NB4 (cell line): ENCODE measurements at regions not wholly inside any gene's neighbourhood (a gene's known extent, or its start where the extent isn't known, plus 50 kb on each side); places are given as distances from the start of the nearest gene placed in this dataset.

ENCODE experiments used
- DNase-seq: peaks from one replicate; pipeline ENCODE4 v3.0.0; 2010; ENCODE audit warnings: low read depth
- H3K4me3 ChIP-seq: one replicate; pipeline ENCODE4 v1.5.1; 2011; ENCODE audit warnings: mild to moderate bottlenecking, low read depth, low read length, moderate library complexity
- MYC ChIP-seq: IDR thresholded peaks from 2 replicates; pipeline ENCODE4 v1.6.1; 2011; ENCODE audit warnings: low read depth, low read length
- POLR2A ChIP-seq: IDR thresholded peaks from 2 replicates; pipeline ENCODE4 v1.6.1; 2011; ENCODE audit warnings: mild to moderate bottlenecking; ENCODE audit not compliant: insufficient read length; ENCODE audit errors: extremely low read depth
- TF ChIP-seq, protein P1 (sequence below): IDR thresholded peaks from one replicate; pipeline ENCODE4 v1.5.1; 2012; ENCODE audit warnings: low read depth, low read length
- TF ChIP-seq, protein P2 (sequence below): IDR thresholded peaks from 2 replicates; pipeline ENCODE4 v1.6.1; 2011; ENCODE audit warnings: low read depth, low read length

DNA sequence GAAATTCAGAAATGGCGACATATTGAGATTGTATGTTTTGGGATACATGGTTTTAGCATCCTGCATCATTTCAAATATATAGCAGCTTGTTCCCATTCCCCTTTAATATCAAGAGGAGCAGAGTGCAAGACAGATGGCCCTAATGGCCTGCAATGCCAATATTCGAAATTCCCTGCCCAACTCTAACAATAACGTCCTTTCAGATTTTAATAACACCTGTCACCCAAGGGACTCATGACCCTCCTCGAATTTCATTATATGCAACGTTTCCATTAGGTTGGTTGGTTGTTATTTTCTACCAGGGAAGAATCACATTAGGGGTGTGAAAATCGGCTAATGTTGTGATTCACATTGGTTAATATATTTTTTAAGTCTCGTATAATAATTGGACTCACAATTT, 170.0 kb downstream of the TNFSF13B start:
- no peak for TF ChIP-seq MYC
- TF ChIP-seq, protein P1, sequence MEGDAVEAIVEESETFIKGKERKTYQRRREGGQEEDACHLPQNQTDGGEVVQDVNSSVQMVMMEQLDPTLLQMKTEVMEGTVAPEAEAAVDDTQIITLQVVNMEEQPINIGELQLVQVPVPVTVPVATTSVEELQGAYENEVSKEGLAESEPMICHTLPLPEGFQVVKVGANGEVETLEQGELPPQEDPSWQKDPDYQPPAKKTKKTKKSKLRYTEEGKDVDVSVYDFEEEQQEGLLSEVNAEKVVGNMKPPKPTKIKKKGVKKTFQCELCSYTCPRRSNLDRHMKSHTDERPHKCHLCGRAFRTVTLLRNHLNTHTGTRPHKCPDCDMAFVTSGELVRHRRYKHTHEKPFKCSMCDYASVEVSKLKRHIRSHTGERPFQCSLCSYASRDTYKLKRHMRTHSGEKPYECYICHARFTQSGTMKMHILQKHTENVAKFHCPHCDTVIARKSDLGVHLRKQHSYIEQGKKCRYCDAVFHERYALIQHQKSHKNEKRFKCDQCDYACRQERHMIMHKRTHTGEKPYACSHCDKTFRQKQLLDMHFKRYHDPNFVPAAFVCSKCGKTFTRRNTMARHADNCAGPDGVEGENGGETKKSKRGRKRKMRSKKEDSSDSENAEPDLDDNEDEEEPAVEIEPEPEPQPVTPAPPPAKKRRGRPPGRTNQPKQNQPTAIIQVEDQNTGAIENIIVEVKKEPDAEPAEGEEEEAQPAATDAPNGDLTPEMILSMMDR, result no peak
- DNase-seq, result no peak

DNA sequence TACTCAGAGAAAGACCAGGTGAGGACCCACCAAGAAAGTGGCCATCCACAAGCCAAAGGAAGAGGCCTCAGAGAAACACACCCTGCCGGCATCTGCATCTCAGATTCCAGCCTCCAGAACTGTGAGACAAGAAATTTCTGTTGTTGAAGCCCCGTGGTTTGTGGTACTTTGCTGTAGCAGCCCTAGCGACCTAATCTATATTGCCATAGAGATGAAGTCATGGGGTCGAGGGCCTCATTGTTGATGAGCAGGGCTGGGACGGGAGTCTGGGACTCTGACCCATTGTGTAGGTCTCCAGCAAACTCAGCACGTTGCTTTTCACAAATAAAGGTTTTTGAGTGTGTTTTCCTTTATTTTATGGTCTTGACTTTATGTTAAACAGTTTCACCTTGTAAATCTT, 174.9 kb downstream of the TNFSF13B start:
- no peak overlapping the region for H3K4me3 ChIP-seq
- TF ChIP-seq, protein P1, result no peak
- no peak for TF ChIP-seq MYC
- TF ChIP-seq POLR2A, result no peak
- TF ChIP-seq, protein P2, sequence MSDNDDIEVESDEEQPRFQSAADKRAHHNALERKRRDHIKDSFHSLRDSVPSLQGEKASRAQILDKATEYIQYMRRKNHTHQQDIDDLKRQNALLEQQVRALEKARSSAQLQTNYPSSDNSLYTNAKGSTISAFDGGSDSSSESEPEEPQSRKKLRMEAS, result no peak
- DNase-seq, result no peak

More for the DNA sequence above, 170.0 kb downstream of the TNFSF13B start:
- H3K4me3 ChIP-seq, result no peak overlapping the region

DNA sequence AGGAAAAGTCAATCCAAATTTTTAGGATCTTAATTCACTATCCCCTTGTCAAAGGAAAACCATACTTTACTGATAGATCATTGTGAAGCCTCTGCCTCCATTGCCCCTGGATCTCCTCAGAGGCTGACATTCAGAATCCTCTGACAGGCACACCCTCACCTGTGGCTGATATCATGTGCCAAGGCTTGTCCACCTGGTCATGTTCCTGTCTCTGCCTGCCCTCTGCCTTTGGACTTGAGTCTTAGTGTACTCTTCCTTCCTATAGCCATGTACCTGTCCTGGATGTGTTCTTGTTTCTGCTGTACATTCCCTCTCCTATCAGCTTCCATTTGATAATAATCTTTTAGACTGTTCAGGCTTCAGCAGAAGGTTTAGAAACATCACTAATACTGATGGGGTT, 179.4 kb downstream of the TNFSF13B start:
- no peak for TF ChIP-seq POLR2A
- H3K4me3 ChIP-seq, result no peak overlapping the region
- DNase-seq, result no peak

DNA sequence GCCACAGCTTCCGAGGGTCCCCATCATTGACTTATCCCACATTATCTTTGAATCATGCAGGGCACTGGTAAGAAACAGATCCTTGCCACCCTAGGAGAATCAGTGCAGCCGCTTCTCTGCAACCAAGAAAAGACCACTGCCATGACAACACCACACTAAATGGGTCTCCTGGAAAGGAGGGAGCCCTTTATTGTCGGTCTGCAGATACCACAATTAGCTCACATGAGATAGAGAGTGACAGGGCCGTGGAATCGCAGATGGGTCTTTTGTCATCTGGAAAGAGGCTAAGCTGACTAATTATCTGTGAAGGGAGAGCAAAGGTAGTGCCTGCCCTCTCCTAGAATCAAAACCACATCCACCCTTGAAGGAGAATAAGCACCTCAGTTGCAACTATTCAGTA, 178.3 kb upstream of the MYO16 start:
- no peak for TF ChIP-seq POLR2A
- TF ChIP-seq, protein P2, result no peak
- no peak for TF ChIP-seq MYC
- TF ChIP-seq, protein P1, result no peak
- no peak for DNase-seq
- no peak overlapping the region for H3K4me3 ChIP-seq

DNA sequence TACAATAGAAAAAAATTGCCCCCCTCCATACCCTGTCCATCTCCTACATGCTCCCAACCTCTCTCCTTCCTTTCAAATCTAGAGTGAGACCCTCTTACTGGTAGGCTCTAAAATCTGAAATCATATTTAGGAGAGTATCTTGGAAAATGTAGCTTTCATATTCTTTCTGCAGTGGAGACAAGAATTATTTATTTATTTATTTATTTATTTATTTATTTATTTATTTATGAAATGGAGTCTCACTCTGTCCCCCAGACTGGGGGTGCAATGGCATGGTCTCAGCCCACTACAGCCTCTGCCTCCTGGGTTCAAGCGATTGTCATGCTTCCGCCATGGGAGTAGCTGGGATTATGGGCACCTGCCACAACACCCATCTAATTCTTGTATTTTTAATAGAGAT, 174.1 kb upstream of the MYO16 start:
- no peak overlapping the region for H3K4me3 ChIP-seq
- no peak for DNase-seq
- TF ChIP-seq POLR2A, result no peak
- TF ChIP-seq, protein P2, result no peak

DNA sequence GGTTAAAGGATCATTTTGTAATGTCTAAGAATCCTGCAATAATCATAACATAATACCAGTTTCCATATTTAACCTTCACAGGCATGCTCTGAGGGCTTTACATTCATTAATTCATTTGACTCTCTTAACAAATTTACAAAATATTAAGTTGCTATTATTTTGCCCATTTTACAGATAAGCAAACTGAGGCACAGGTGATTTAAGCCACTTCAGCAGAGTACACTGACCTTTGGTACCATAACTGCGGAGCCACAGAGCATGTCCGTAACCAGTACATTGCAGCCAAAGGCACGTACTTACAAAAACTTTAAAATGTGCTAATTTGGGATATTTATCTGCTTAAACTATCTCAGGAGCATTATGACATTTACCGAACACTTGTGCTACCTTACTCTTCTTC, 169.4 kb upstream of the MYO16 start:
- no peak overlapping the region for H3K4me3 ChIP-seq
- DNase-seq, result no peak
- TF ChIP-seq, protein P1, result no peak
- TF ChIP-seq MYC, result no peak
- TF ChIP-seq POLR2A, result no peak
- TF ChIP-seq, protein P2, result no peak

DNA sequence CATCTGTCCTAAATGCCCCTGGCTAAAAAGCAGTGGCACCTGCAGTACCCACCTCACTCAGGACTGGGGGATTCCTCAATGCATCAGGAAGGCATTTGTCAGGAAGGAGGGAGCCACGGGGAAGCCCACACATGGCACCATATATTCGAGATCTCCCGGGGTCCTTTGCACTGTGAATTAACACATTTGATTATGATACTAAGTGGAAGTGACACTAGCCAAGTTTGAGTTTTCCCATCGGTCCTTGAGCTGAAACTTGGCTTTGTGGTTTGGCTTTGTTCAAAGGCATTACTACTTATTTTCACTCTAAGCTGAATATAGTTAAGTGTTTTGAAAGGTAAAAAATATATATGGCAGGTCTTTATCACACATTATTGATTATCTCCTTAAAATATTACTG, 168.7 kb upstream of the MYO16 start:
- TF ChIP-seq MYC (no peak), POLR2A (no peak)
- TF ChIP-seq, protein P1, result no peak
- TF ChIP-seq, protein P2, result no peak
- DNase-seq, result no peak
- H3K4me3 ChIP-seq, result no peak overlapping the region
